Caco-2 (cell line): ENCODE measurements at regions not wholly inside any gene's neighbourhood (a gene's known extent, or its start where the extent isn't known, plus 50 kb on each side); places are given as distances from the start of the nearest gene placed in this dataset.

Source experiments
- BruUV-seq: library from RNA; stranded (reverse); fragments of 400-500 nt; replicated peaks from 2 replicates; lab custom pipeline; 2021; lab: Mats Ljungman, UMichigan
- CTCF ChIA-PET: fragments of 300-600 bp; sonication (Branson Sonifier 250); formaldehyde crosslinking; loops from one replicate; lab custom pipeline; 2022; ENCODE audit warnings: antibody characterized with exemption; lab: Charles Lee
- POLR2A ChIA-PET: fragments of 300-600 bp; sonication (Branson Sonifier 250); formaldehyde crosslinking; loops from one replicate; lab custom pipeline; 2022; ENCODE audit warnings: antibody characterized with exemption; lab: Charles Lee
- DNase-seq, 2 experiments: peaks; one replicate each; pipeline versions ENCODE4 v3.0.0 to v3.0.0-alpha.2; 2020 to 2022
- H3K27me3 ChIP-seq: replicated peaks from 2 replicates; pipeline ENCODE4 v1.6.0; 2011; ENCODE audit warnings: low read length; ENCODE audit not compliant: control insufficient read depth, insufficient read depth
- H3K36me3 ChIP-seq: 2 replicates; pipeline ENCODE4 v1.5.1; 2011; ENCODE audit warnings: low read length; ENCODE audit not compliant: control insufficient read depth, insufficient read depth
- H3K4me1 ChIP-seq: fragments of 250-450 bp; sonication (Bioruptor Pico); 2 replicates; pipeline ENCODE4 v1.5.1; 2020; ENCODE audit warnings: mild to moderate bottlenecking
- H3K4me3 ChIP-seq: 2 replicates; pipeline ENCODE4 v1.5.1; 2011; ENCODE audit warnings: low read depth, mild to moderate bottlenecking, control low read depth, low read length
- H3K9me3 ChIP-seq: fragments of 250-450 bp; sonication (Bioruptor Pico); 2 replicates; pipeline ENCODE4 v1.5.1; 2020; ENCODE audit warnings: mild to moderate bottlenecking, moderate library complexity
- H3K27ac Mint-ChIP-seq: one replicate; pipeline ENCODE4 v1.8.0; 2022; ENCODE audit warnings: mixed read lengths; ENCODE audit not compliant: unreplicated experiment
- H3K27me3 Mint-ChIP-seq: one replicate; pipeline ENCODE4 v1.8.0; 2022; ENCODE audit warnings: mixed read lengths; ENCODE audit not compliant: insufficient read depth, unreplicated experiment
- H3K36me3 Mint-ChIP-seq: one replicate; pipeline ENCODE4 v1.8.0; 2022; ENCODE audit warnings: mild to moderate bottlenecking, mixed read lengths; ENCODE audit not compliant: insufficient read depth, unreplicated experiment
- H3K4me1 Mint-ChIP-seq: one replicate; pipeline ENCODE4 v1.8.0; 2022; ENCODE audit warnings: low read depth, mixed read lengths; ENCODE audit not compliant: unreplicated experiment
- H3K4me3 Mint-ChIP-seq: one replicate; pipeline ENCODE4 v1.8.0; 2022; ENCODE audit warnings: mild to moderate bottlenecking, moderate library complexity, mixed read lengths; ENCODE audit not compliant: unreplicated experiment
- H3K9me3 Mint-ChIP-seq: one replicate; pipeline ENCODE4 v1.8.0; 2022; ENCODE audit warnings: mixed read lengths; ENCODE audit not compliant: unreplicated experiment
- intact Hi-C: fragments of 100-400 bp; cut with micrococcal nuclease; formaldehyde crosslinking; loops from one replicate; pipeline ENCODE4 v1.10.0; 2022; ENCODE audit not compliant: unreplicated experiment
- TF ChIP-seq, protein P1 (sequence below), 2 experiments: fragments of 200-600 bp in 1 of 2; IDR thresholded peaks; 1 replicate in 1 of 2; 2 replicates in 1 of 2; pipeline versions ENCODE4 v1.5.1 to v1.8.0; 2011 to 2022; ENCODE audit warnings: antibody characterized with exemption in 1 of 2, control low read depth in 1 of 2, inconsistent platforms in 1 of 2, low read depth in 1 of 2, low read length in 1 of 2, mild to moderate bottlenecking in 1 of 2, moderate library complexity in 1 of 2; ENCODE audit not compliant: insufficient read depth in 1 of 2, severe bottlenecking in 1 of 2, unreplicated experiment in 1 of 2

- intact Hi-C loops: loop anchor here (5.0 kb wide), 1 partner anchor 267 kb away; the partner anchor contains the start of gene DLL1
- TF ChIP-seq, protein P1, sequence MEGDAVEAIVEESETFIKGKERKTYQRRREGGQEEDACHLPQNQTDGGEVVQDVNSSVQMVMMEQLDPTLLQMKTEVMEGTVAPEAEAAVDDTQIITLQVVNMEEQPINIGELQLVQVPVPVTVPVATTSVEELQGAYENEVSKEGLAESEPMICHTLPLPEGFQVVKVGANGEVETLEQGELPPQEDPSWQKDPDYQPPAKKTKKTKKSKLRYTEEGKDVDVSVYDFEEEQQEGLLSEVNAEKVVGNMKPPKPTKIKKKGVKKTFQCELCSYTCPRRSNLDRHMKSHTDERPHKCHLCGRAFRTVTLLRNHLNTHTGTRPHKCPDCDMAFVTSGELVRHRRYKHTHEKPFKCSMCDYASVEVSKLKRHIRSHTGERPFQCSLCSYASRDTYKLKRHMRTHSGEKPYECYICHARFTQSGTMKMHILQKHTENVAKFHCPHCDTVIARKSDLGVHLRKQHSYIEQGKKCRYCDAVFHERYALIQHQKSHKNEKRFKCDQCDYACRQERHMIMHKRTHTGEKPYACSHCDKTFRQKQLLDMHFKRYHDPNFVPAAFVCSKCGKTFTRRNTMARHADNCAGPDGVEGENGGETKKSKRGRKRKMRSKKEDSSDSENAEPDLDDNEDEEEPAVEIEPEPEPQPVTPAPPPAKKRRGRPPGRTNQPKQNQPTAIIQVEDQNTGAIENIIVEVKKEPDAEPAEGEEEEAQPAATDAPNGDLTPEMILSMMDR (IDR thresholded peaks at IDR 0.05; ENCODE audit: insufficient read depth in 1 of 2, low read depth in 1 of 2, low read length in 1 of 2, severe bottlenecking in 1 of 2, unreplicated experiment in 1 of 2): no peak
- no peaks in the 10 kb centered on the region for H3K27me3 ChIP-seq
- peak in 1 of 2 experiments; percentile 20 for DNase-seq
- peaks cover 32% of the 10 kb centered on the region for H3K4me1 ChIP-seq
- Mint-ChIP-seq H3K36me3 (no peaks in the 10 kb centered on the region), H3K27ac (peak overlapping the region; percentile 75), H3K4me3 (no peak overlapping the region), H3K27me3 (no peaks in the 10 kb centered on the region), H3K9me3 (peaks cover 15% of the 10 kb centered on the region), H3K4me1 (peaks cover 10% of the 10 kb centered on the region)
- H3K9me3 ChIP-seq: no peaks in the 10 kb centered on the region
- no peak overlapping the region for H3K4me3 ChIP-seq
- no TSS peak for BruUV-seq
- CTCF ChIA-PET: no interaction called here
- no peaks in the 10 kb centered on the region for H3K36me3 ChIP-seq
- POLR2A ChIA-PET: interaction anchor here (1.0 kb wide), 1 partner anchor 265 kb away, joined by 3 read pairs; the partner anchor contains the start of gene DLL1
Observed at GRCh38 chr6:170025341-170025911, 265.5 kb downstream of the DLL1 start.

DNA sequence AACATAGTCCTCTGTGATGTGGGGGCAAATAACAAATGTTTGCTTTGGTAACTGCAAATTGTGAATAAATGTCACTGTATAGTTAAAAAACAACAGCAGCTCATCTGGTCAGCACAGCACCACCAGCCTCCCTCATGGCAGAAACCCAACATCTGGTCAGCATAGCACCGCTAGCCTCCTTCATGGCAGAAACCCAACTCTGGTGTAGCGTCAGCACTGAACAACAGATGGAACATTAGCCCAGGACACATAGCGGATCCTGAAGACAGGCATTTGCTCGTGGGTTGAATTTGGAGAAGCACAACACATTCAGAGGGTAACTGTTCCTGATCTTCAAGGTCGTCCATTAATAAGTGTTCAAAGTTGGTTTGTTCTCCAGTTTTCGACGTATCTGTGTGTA, 265.9 kb downstream of the DLL1 start:
- no peaks in the 10 kb centered on the region for H3K36me3 Mint-ChIP-seq
- no peak for DNase-seq
- peak overlapping the region; percentile 75 for H3K27ac Mint-ChIP-seq
- Histone ChIP-seq H3K36me3 (no peaks in the 10 kb centered on the region), H3K4me3 (no peak overlapping the region), H3K9me3 (no peaks in the 10 kb centered on the region), H3K27me3 (no peaks in the 10 kb centered on the region), H3K4me1 (peaks cover 32% of the 10 kb centered on the region)
- TF ChIP-seq, protein P1 (IDR thresholded peaks at IDR 0.05; ENCODE audit: insufficient read depth in 1 of 2, low read depth in 1 of 2, low read length in 1 of 2, severe bottlenecking in 1 of 2, unreplicated experiment in 1 of 2): no peak
- BruUV-seq: no TSS peak
- intact Hi-C loops: loop anchor here (5.0 kb wide), 1 partner anchor 267 kb away; the partner anchor contains the start of gene DLL1
- peaks cover 15% of the 10 kb centered on the region for H3K9me3 Mint-ChIP-seq
- peaks cover 10% of the 10 kb centered on the region for H3K4me1 Mint-ChIP-seq
- H3K27me3 Mint-ChIP-seq: no peaks in the 10 kb centered on the region
- H3K4me3 Mint-ChIP-seq: no peak overlapping the region
- POLR2A ChIA-PET: no interaction called here
- CTCF ChIA-PET: no interaction called here

GRCh38 chr6:170023620-170024521, 267.0 kb downstream of the DLL1 start:
- no TSS peak for BruUV-seq
- TF ChIP-seq, protein P1 (IDR thresholded peaks at IDR 0.05; ENCODE audit: insufficient read depth in 1 of 2, low read depth in 1 of 2, low read length in 1 of 2, severe bottlenecking in 1 of 2, unreplicated experiment in 1 of 2): no peak
- CTCF ChIA-PET: no interaction called here
- POLR2A ChIA-PET: no interaction called here
- Histone ChIP-seq H3K27me3 (no peaks in the 10 kb centered on the region), H3K4me1 (peaks cover 32% of the 10 kb centered on the region), H3K9me3 (no peaks in the 10 kb centered on the region), H3K36me3 (no peaks in the 10 kb centered on the region), H3K4me3 (no peak overlapping the region)
- no peak overlapping the region for H3K4me3 Mint-ChIP-seq
- intact Hi-C loops: no loop called here
- H3K4me1 Mint-ChIP-seq: peaks cover 17% of the 10 kb centered on the region
- DNase-seq: no peak
- H3K36me3 Mint-ChIP-seq: no peaks in the 10 kb centered on the region
- no peaks in the 10 kb centered on the region for H3K27me3 Mint-ChIP-seq
- peaks cover 15% of the 10 kb centered on the region for H3K9me3 Mint-ChIP-seq
- no peak overlapping the region for H3K27ac Mint-ChIP-seq
